SH-SY5Y (cell line): ENCODE measurements at regions not wholly inside any gene's neighbourhood (a gene's known extent, or its start where the extent isn't known, plus 50 kb on each side); places are given as distances from the start of the nearest gene placed in this dataset.

Source experiments
- GATA2 ChIP-seq: IDR thresholded peaks from 2 replicates; pipeline ENCODE4 v1.6.1; 2011; ENCODE audit warnings: mild to moderate bottlenecking, low read depth, low read length
- GATA3 ChIP-seq: IDR thresholded peaks from 2 replicates; pipeline ENCODE4 v1.6.1; 2011; ENCODE audit warnings: low read depth, mild to moderate bottlenecking, low read length, moderate library complexity

- TF ChIP-seq GATA2, result no peak
- TF ChIP-seq GATA3, result no peak
Observed at GRCh38 chr1:55844322-55844721, 629.2 kb upstream of the USP24 start.
